ENCODE measurements at regions not wholly inside any gene's neighbourhood (a gene's known extent, or its start where the extent isn't known, plus 50 kb on each side); places are given as distances from the start of the nearest gene placed in this dataset.

DNA sequence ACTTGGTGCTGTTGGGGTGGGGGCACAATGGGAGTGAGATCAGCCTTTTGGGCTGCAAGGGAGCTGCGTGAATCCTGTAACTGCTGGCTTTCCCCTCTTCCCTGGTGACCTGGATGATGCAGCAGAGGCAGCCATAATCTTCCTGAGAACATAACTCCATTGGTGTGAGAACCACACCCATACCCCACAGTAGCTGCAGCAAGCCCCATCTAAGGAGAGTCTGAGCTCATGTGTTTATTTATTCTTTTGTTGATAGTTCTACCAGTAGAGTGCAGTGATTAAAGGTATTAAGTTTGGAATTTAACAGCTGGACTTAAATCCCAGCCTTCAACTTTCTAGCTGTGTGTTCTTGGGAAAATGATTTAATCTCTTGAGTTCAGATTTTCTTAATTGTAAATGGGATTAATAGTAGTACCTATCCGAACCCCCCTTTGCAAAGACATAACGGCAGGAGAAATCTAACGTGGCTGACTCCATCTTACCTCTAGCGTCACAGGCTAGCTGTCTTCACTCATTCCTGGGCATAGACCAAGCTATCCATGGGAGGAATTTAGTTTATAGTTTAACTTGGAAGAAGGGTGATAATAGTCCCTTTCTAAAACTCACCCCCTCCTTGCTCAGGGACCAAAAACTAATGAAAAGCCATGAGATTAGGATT, 385.0 kb upstream of the DDI1 start:
- H3K79me2 ChIP-seq (ENCODE audit: control insufficient read depth, insufficient read depth, low read length), result no peaks in the 10 kb centered on the region
- no peaks in the 10 kb centered on the region for H3K4me1 ChIP-seq (ENCODE audit: control insufficient read depth, insufficient read depth, low read length)
- intact Hi-C loops (cut with micrococcal nuclease; ENCODE audit: unreplicated experiment) (no loop called here), in situ Hi-C loops (cut with MboI) (no loop called here)
- H2AFZ ChIP-seq (ENCODE audit: control insufficient read depth, low read depth, low read length), result no peak overlapping the region
- H3K4me3 ChIP-seq, result no peak overlapping the region
- no peaks in the 10 kb centered on the region for H3K27me3 ChIP-seq (replicated peaks in 1 of 2; ENCODE audit: control insufficient read depth in 2 of 2, insufficient read depth in 2 of 2, low read length in 1 of 2)
- no peak for TF ChIP-seq CHD4 (IDR thresholded peaks at IDR 0.05)
- TF ChIP-seq RUNX3 (IDR thresholded peaks at IDR 0.05; ENCODE audit: low read length), result no peak
- no peak for TF ChIP-seq CREB1 (IDR thresholded peaks at IDR 0.05; ENCODE audit: low read depth)
- no peak for TF ChIP-seq GATAD2B (conservative IDR thresholded peaks at IDR 0.05; ENCODE audit: low read depth)
- no peak for TF ChIP-seq POU2F2 (IDR thresholded peaks at IDR 0.05; ENCODE audit: borderline replicate concordance, low read depth, low read length)
- no peak for TF ChIP-seq CBX5 (IDR thresholded peaks at IDR 0.05; ENCODE audit: low read depth)
- no peak for TF ChIP-seq IKZF1 (conservative IDR thresholded peaks at IDR 0.05)
- TF ChIP-seq ZZZ3 (IDR thresholded peaks at IDR 0.05; ENCODE audit: control insufficient read depth, insufficient read length, low read depth), result no peak
- H3K4me2 ChIP-seq (ENCODE audit: control insufficient read depth, insufficient read depth), result no peak overlapping the region
- no peaks in the 10 kb centered on the region for H3K9me3 ChIP-seq (replicated peaks; ENCODE audit: control insufficient read depth, insufficient read depth, low read length)
- H3K27ac ChIP-seq (ENCODE audit: control insufficient read depth, insufficient read depth), result no peak overlapping the region
- RAD21 ChIA-PET (ENCODE audit: unreplicated experiment), result no interaction called here
- ATAC-seq (no peak), DNase-seq (ENCODE audit: low read depth, low spot score) (no peak), FAIRE-seq (no peak)
- H4K20me1 ChIP-seq (ENCODE audit: control insufficient read depth, insufficient read depth), result no peaks in the 10 kb centered on the region
- H3K9ac ChIP-seq (ENCODE audit: control insufficient read depth, insufficient read depth, low read length), result no peak overlapping the region
- SMC1A ChIA-PET (ENCODE audit: uncharacterized antibody, unreplicated experiment), result interaction anchor here (0.7 kb wide), 1 partner anchor 48 kb away, joined by 3 read pairs; no protein-coding TSS in a partner anchor
- no peaks in the 10 kb centered on the region for H3K36me3 ChIP-seq (ENCODE audit: control insufficient read depth in 2 of 2, insufficient read depth in 2 of 2, low read length in 1 of 2)
- CTCF ChIA-PET, result no interaction called here
- POLR2A ChIA-PET, result no interaction called here
- 36% methylated on average over 5 of the region's 5 CpGs for WGBS (ENCODE audit: insufficient coverage, insufficient replicate concordance, low lambda C conversion rate, missing lambda C conversion rate)
- BruUV-seq (replicated peaks), result no TSS peak

DNA sequence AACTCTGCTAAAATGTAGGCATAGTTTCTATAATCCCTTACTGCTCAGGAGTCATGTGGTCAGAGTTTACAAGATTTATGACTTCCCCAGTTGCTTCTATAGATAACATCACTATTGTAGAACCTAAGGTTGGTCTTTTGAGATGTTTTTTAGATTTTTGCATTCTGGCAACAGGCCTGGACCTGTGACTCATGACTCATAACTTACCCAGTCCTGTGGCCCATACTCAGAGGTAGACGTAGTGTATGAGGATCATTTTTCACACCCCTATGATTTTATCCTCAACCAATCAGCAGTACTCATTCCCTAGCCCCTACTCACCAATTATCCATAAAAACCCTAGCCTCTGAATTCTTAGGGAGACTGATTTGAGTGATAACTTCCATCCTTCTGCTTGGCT, 384.4 kb upstream of the DDI1 start:
- Histone ChIP-seq H3K9me3 (replicated peaks; ENCODE audit: control insufficient read depth, insufficient read depth, low read length) (no peaks in the 10 kb centered on the region), H3K4me2 (ENCODE audit: control insufficient read depth, insufficient read depth) (no peak overlapping the region), H3K27me3 (replicated peaks in 1 of 2; ENCODE audit: control insufficient read depth in 2 of 2, insufficient read depth in 2 of 2, low read length in 1 of 2) (no peaks in the 10 kb centered on the region), H3K36me3 (ENCODE audit: control insufficient read depth in 2 of 2, insufficient read depth in 2 of 2, low read length in 1 of 2) (no peaks in the 10 kb centered on the region), H2AFZ (ENCODE audit: control insufficient read depth, low read depth, low read length) (no peak overlapping the region), H4K20me1 (ENCODE audit: control insufficient read depth, insufficient read depth) (no peaks in the 10 kb centered on the region), H3K79me2 (ENCODE audit: control insufficient read depth, insufficient read depth, low read length) (no peaks in the 10 kb centered on the region), H3K9ac (ENCODE audit: control insufficient read depth, insufficient read depth, low read length) (no peak overlapping the region), H3K4me1 (ENCODE audit: control insufficient read depth, insufficient read depth, low read length) (no peaks in the 10 kb centered on the region), H3K4me3 (no peak overlapping the region), H3K27ac (ENCODE audit: control insufficient read depth, insufficient read depth) (no peak overlapping the region)
- POLR2A ChIA-PET, result no interaction called here
- intact Hi-C loops (cut with micrococcal nuclease; ENCODE audit: unreplicated experiment), result no loop called here
- in situ Hi-C loops (cut with MboI), result no loop called here
- TF ChIP-seq, protein P1, sequence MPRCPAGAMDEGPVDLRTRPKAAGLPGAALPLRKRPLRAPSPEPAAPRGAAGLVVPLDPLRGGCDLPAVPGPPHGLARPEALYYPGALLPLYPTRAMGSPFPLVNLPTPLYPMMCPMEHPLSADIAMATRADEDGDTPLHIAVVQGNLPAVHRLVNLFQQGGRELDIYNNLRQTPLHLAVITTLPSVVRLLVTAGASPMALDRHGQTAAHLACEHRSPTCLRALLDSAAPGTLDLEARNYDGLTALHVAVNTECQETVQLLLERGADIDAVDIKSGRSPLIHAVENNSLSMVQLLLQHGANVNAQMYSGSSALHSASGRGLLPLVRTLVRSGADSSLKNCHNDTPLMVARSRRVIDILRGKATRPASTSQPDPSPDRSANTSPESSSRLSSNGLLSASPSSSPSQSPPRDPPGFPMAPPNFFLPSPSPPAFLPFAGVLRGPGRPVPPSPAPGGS (IDR thresholded peaks at IDR 0.05; ENCODE audit: borderline replicate concordance, insufficient read depth, low read depth, low read length, poor library complexity, severe bottlenecking), result no peak
- TF ChIP-seq ZSCAN29 (IDR thresholded peaks at IDR 0.05), result no peak
- no peak for TF ChIP-seq NRF1 (conservative IDR thresholded peaks at IDR 0.05; ENCODE audit: low read depth, low read length)
- no peak for TF ChIP-seq RFX5 (IDR thresholded peaks at IDR 0.05; ENCODE audit: low read depth, low read length)
- no peak for TF ChIP-seq SREBF2 (IDR thresholded peaks at IDR 0.05; ENCODE audit: low read length)
- no peak for TF ChIP-seq TAF1 (IDR thresholded peaks at IDR 0.05; ENCODE audit: borderline replicate concordance, low read depth, low read length)
- SMC1A ChIA-PET (ENCODE audit: uncharacterized antibody, unreplicated experiment), result no interaction called here
- ATAC-seq (no peak), DNase-seq (ENCODE audit: low read depth, low spot score) (no peak), FAIRE-seq (no peak)
- BruUV-seq (replicated peaks), result no TSS peak
- CTCF ChIA-PET, result interaction anchor here (0.7 kb wide), 1 partner anchor 716 kb away, joined by 3 read pairs; no protein-coding TSS in a partner anchor
- 30% methylated on average over 1 of the region's 1 CpG for whole genome bisulfite sequencing (ENCODE audit: insufficient coverage, insufficient replicate concordance, low lambda C conversion rate, missing lambda C conversion rate)
- RAD21 ChIA-PET (ENCODE audit: unreplicated experiment), result no interaction called here

All from GM12878 (cell line).